PC-9 (cell line): ENCODE measurements at regions not wholly inside any gene's neighbourhood (a gene's known extent, or its start where the extent isn't known, plus 50 kb on each side); places are given as distances from the start of the nearest gene placed in this dataset.

ENCODE experiments used
- EZH2 ChIP-seq: fragments of 200-600 bp; sonication (generic); IDR thresholded peaks from 2 replicates; pipeline ENCODE4 v1.8.0; 2017; ENCODE audit warnings: antibody characterized with exemption, low read depth
- TF ChIP-seq, protein P1 (sequence below): fragments of 200-600 bp; sonication (generic); conservative IDR thresholded peaks from 2 replicates; pipeline ENCODE4 v1.6.1; 2017; ENCODE audit warnings: mixed run types, antibody characterized with exemption, mild to moderate bottlenecking, moderate library complexity

DNA sequence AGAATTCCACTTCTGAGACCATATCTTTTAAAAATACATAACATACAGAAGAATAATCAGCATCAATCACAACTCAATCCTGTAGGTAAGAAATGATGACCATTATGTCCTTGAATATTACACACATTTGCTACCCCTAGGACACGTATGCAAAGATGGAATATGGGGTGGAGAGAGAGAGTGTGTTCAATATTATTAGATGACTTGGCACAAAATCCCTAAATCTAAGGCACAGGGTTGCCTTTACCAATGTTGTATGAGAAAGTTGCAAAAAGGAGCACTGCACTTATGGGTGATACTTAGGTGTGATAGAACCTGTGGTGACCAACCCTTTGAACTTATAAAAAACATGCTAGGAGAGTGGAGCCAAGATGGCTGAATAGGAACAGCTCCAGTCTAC is 326.2 kb upstream of the FSHR start:
- TF ChIP-seq, protein P1, sequence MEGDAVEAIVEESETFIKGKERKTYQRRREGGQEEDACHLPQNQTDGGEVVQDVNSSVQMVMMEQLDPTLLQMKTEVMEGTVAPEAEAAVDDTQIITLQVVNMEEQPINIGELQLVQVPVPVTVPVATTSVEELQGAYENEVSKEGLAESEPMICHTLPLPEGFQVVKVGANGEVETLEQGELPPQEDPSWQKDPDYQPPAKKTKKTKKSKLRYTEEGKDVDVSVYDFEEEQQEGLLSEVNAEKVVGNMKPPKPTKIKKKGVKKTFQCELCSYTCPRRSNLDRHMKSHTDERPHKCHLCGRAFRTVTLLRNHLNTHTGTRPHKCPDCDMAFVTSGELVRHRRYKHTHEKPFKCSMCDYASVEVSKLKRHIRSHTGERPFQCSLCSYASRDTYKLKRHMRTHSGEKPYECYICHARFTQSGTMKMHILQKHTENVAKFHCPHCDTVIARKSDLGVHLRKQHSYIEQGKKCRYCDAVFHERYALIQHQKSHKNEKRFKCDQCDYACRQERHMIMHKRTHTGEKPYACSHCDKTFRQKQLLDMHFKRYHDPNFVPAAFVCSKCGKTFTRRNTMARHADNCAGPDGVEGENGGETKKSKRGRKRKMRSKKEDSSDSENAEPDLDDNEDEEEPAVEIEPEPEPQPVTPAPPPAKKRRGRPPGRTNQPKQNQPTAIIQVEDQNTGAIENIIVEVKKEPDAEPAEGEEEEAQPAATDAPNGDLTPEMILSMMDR: no peak
- TF ChIP-seq EZH2: no peak
